ENCODE measurements at regions not wholly inside any gene's neighbourhood (a gene's known extent, or its start where the extent isn't known, plus 50 kb on each side); places are given as distances from the start of the nearest gene placed in this dataset.

- TF ChIP-seq CTCF (IDR thresholded peaks at IDR 0.05; ENCODE audit: poor library complexity), result no peak
- TF ChIP-seq EZH2phosphoT487 (IDR thresholded peaks at IDR 0.05; ENCODE audit: low read depth, severe bottlenecking, unreplicated experiment), result no peak
These were observed 261.9 kb upstream of the ZNF462 start for GRCh38 chr9:106600955-106601560.

All from hepatocyte (in vitro differentiated cells).